Smooth muscle cell (in vitro differentiated cells): ENCODE measurements at regions not wholly inside any gene's neighbourhood (a gene's known extent, or its start where the extent isn't known, plus 50 kb on each side); places are given as distances from the start of the nearest gene placed in this dataset.

Source experiments
- DNase-seq: peaks from one replicate; lab custom pipeline; 2025; ENCODE audit not compliant: unreplicated experiment; lab: John Stamatoyannopoulos, UW
- H2AFZ ChIP-seq: fragments of 200-600 bp; sonication (generic); 2 replicates; pipeline ENCODE4 v1.6.0; 2016; ENCODE audit warnings: antibody characterized with exemption, low read depth, mild to moderate bottlenecking
- H3F3A ChIP-seq: fragments of 200-600 bp; sonication (generic); 2 replicates; pipeline ENCODE4 v1.6.0; 2017; ENCODE audit warnings: antibody characterized with exemption, low read depth
- H3K27ac ChIP-seq: fragments of 200-600 bp; sonication (generic); 2 replicates; pipeline ENCODE4 v1.5.1; 2016; ENCODE audit warnings: low read depth, mild to moderate bottlenecking
- H3K27me3 ChIP-seq: fragments of 200-600 bp; sonication (generic); 2 replicates; pipeline ENCODE4 v1.6.1; 2016; ENCODE audit warnings: low read depth, mild to moderate bottlenecking
- H3K36me3 ChIP-seq: fragments of 200-600 bp; sonication (generic); 2 replicates; pipeline ENCODE4 v1.5.1; 2016; ENCODE audit warnings: low read depth
- H3K4me1 ChIP-seq: fragments of 200-600 bp; sonication (generic); 2 replicates; pipeline ENCODE4 v1.5.1; 2016; ENCODE audit warnings: low read depth
- H3K4me2 ChIP-seq: fragments of 200-600 bp; sonication (generic); 2 replicates; pipeline ENCODE4 v1.6.0; 2016; ENCODE audit warnings: mild to moderate bottlenecking
- H3K4me3 ChIP-seq: fragments of 200-600 bp; sonication (generic); 2 replicates; pipeline ENCODE4 v1.5.1; 2016; ENCODE audit warnings: mild to moderate bottlenecking
- H3K79me2 ChIP-seq: fragments of 200-600 bp; sonication (generic); 2 replicates; pipeline ENCODE4 v1.6.0; 2016; ENCODE audit warnings: low read depth, mild to moderate bottlenecking
- H3K9ac ChIP-seq: fragments of 200-600 bp; sonication (generic); 2 replicates; pipeline ENCODE4 v1.6.0; 2016; ENCODE audit warnings: low read depth
- H3K9me3 ChIP-seq: fragments of 200-600 bp; sonication (generic); replicated peaks from 2 replicates; pipeline ENCODE4 v1.5.1; 2016; ENCODE audit warnings: low read depth
- H4K20me1 ChIP-seq: fragments of 200-600 bp; sonication (generic); 2 replicates; pipeline ENCODE4 v1.6.0; 2016; ENCODE audit warnings: low read depth
- CTCF ChIP-seq: fragments of 200-600 bp; sonication (generic); IDR thresholded peaks from 2 replicates; pipeline ENCODE4 v1.5.1; 2017; ENCODE audit warnings: borderline replicate concordance, mild to moderate bottlenecking, antibody characterized with exemption; ENCODE audit not compliant: insufficient read depth, poor library complexity, severe bottlenecking
- WGBS: methylation state at CpG from one replicate; pipeline ENCODE4 v1.1.7; 2016; ENCODE audit warnings: low lambda C conversion rate; 5-methylcytosine and 5-hydroxymethylcytosine counted together

GRCh38 chr15:38897551-38897950 lies 332.9 kb upstream of the RASGRP1 start:
- Histone ChIP-seq H3K4me1 (peaks cover 43% of the 10 kb centered on the region), H3K4me2 (no peak overlapping the region), H3F3A (peaks cover 23% of the 10 kb centered on the region), H3K9me3 (no peaks in the 10 kb centered on the region), H4K20me1 (no peaks in the 10 kb centered on the region), H2AFZ (no peak overlapping the region), H3K4me3 (no peak overlapping the region), H3K36me3 (no peaks in the 10 kb centered on the region), H3K27me3 (no peaks in the 10 kb centered on the region), H3K79me2 (no peaks in the 10 kb centered on the region), H3K9ac (no peak overlapping the region), H3K27ac (peak overlapping the region; percentile 91)
- DNase-seq = no peak
- WGBS = 63% methylated on average over 1 of the region's 1 CpG
- no peak for TF ChIP-seq CTCF

- DNase-seq = no peak
- Histone ChIP-seq H3K36me3 (no peaks in the 10 kb centered on the region), H3K27me3 (no peaks in the 10 kb centered on the region), H3K4me1 (peaks cover 43% of the 10 kb centered on the region), H3K4me3 (no peak overlapping the region), H4K20me1 (no peaks in the 10 kb centered on the region), H3K27ac (peak overlapping the region; percentile 91), H3K79me2 (no peaks in the 10 kb centered on the region), H3F3A (peaks cover 16% of the 10 kb centered on the region), H3K9ac (no peak overlapping the region), H2AFZ (no peak overlapping the region), H3K4me2 (peak overlapping the region; percentile 0), H3K9me3 (no peaks in the 10 kb centered on the region)
- TF ChIP-seq CTCF = no peak
- WGBS = 69% methylated on average over 1 of the region's 1 CpG
Observed at GRCh38 chr15:38898236-38898635, 333.6 kb upstream of the RASGRP1 start.

DNA sequence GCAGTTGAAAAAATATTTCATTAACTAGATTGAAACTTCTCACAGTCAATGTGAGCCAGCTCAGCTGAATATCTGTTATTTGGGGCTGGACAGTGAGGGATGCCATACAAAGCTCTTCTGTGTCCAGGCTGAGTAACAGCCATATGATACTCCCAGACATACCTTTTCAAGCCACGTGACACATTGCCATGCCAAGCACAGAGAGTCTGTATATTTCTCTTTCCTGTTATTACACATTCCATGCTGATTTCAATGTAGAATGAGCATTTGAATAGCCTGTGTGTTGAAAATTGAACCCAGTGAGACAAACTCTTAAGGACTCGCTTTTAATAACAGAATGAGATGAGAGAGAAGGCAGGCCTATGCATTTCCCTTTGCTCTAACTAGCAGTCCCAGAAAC lies 334.7 kb upstream of the RASGRP1 start:
- no peak for TF ChIP-seq CTCF
- no peaks in the 10 kb centered on the region for H3K27me3 ChIP-seq
- H3K9me3 ChIP-seq = no peaks in the 10 kb centered on the region
- H3K4me1 ChIP-seq = peaks cover 34% of the 10 kb centered on the region
- 68% methylated on average over 2 of the region's 2 CpGs for WGBS
- no peak overlapping the region for H3K9ac ChIP-seq
- no peaks in the 10 kb centered on the region for H3K79me2 ChIP-seq
- H2AFZ ChIP-seq = no peak overlapping the region
- no peak for DNase-seq
- peaks cover 8% of the 10 kb centered on the region for H3F3A ChIP-seq
- no peaks in the 10 kb centered on the region for H4K20me1 ChIP-seq
- peak overlapping the region; percentile 3 for H3K4me2 ChIP-seq
- H3K27ac ChIP-seq = peak overlapping the region; percentile 24
- H3K36me3 ChIP-seq = no peaks in the 10 kb centered on the region
- no peak overlapping the region for H3K4me3 ChIP-seq

GRCh38 chr15:38904298-38904697 lies 339.7 kb upstream of the RASGRP1 start:
- Histone ChIP-seq H3K9ac (no peak overlapping the region), H3K4me2 (no peak overlapping the region), H3K27ac (no peak overlapping the region), H4K20me1 (no peaks in the 10 kb centered on the region), H3F3A (no peaks in the 10 kb centered on the region), H2AFZ (no peak overlapping the region), H3K4me3 (no peak overlapping the region), H3K36me3 (no peaks in the 10 kb centered on the region), H3K4me1 (no peaks in the 10 kb centered on the region), H3K79me2 (no peaks in the 10 kb centered on the region), H3K9me3 (no peaks in the 10 kb centered on the region), H3K27me3 (no peaks in the 10 kb centered on the region)
- no peak for DNase-seq
- TF ChIP-seq CTCF = no peak
- WGBS = 93% methylated on average over 4 of the region's 4 CpGs
